RWPE1 (cell line): ENCODE measurements at regions not wholly inside any gene's neighbourhood (a gene's known extent, or its start where the extent isn't known, plus 50 kb on each side); places are given as distances from the start of the nearest gene placed in this dataset.

Experiments used
- CTCF ChIA-PET: fragments of 350-600 bp; sonication (Branson Sonifier 250); formaldehyde crosslinking; extraction: SDS; loops from one replicate; lab custom pipeline; 2021; lab: Yijun Ruan, JAX
- POLR2A ChIA-PET: fragments of 400-600 bp; formaldehyde crosslinking; extraction: SDS; loops from one replicate; lab custom pipeline; 2020; ENCODE audit warnings: antibody characterized with exemption; ENCODE audit not compliant: low non-redundant PET; lab: Yijun Ruan, JAX
- DNase-seq: peaks from one replicate; pipeline ENCODE4 v3.0.0; 2012; ENCODE audit warnings: low spot score
- H3K27ac ChIP-seq: fragments of 450-650 bp; 2 replicates; pipeline ENCODE4 v1.5.1; 2017
- CTCF ChIP-seq: fragments of 450-650 bp; conservative IDR thresholded peaks from 2 replicates; pipeline ENCODE4 v1.5.1; 2017; ENCODE audit warnings: low read depth, mild to moderate bottlenecking

- TF ChIP-seq CTCF, result no peak
- CTCF ChIA-PET, result no interaction called here
- POLR2A ChIA-PET, result no interaction called here
- H3K27ac ChIP-seq, result no peak overlapping the region
- no peak for DNase-seq
Measured at GRCh38 chr16:52634104-52634503, 87.2 kb upstream of the TOX3 start.

- TF ChIP-seq CTCF, result no peak
- DNase-seq, result no peak
- no peak overlapping the region for H3K27ac ChIP-seq
- ChIA-PET POLR2A (no interaction called here), CTCF (no interaction called here)
Measured at GRCh38 chr16:52633230-52633629, 86.3 kb upstream of the TOX3 start.

- no peak for DNase-seq
- no peak for TF ChIP-seq CTCF
- no peak overlapping the region for H3K27ac ChIP-seq
- ChIA-PET POLR2A (no interaction called here), CTCF (no interaction called here)
Measured at GRCh38 chr16:52631711-52632110, 84.8 kb upstream of the TOX3 start.

- no peak for DNase-seq
- POLR2A ChIA-PET, result no interaction called here
- no peak overlapping the region for H3K27ac ChIP-seq
- CTCF ChIA-PET, result no interaction called here
- no peak for TF ChIP-seq CTCF
Measured at GRCh38 chr16:52630711-52631110, 83.8 kb upstream of the TOX3 start.

- peak; percentile 28 for DNase-seq
- POLR2A ChIA-PET, result no interaction called here
- no peak for TF ChIP-seq CTCF
- CTCF ChIA-PET, result no interaction called here
- no peak overlapping the region for H3K27ac ChIP-seq
Measured at GRCh38 chr16:52629296-52629695, 82.4 kb upstream of the TOX3 start.

GRCh38 chr16:52624891-52625290 lies 77.9 kb upstream of the TOX3 start:
- POLR2A ChIA-PET, result no interaction called here
- CTCF ChIA-PET, result no interaction called here
- H3K27ac ChIP-seq, result no peak overlapping the region
- no peak for DNase-seq
- no peak for TF ChIP-seq CTCF

GRCh38 chr16:52621651-52622050 lies 74.7 kb upstream of the TOX3 start:
- no peak overlapping the region for H3K27ac ChIP-seq
- ChIA-PET CTCF (interaction anchor here (0.7 kb wide), 1 partner anchor 19 kb away, joined by 3 read pairs; no protein-coding TSS in a partner anchor), POLR2A (no interaction called here)
- DNase-seq, result no peak
- TF ChIP-seq CTCF, result no peak
